ENCODE measurements at regions not wholly inside any gene's neighbourhood (a gene's known extent, or its start where the extent isn't known, plus 50 kb on each side); places are given as distances from the start of the nearest gene placed in this dataset.

DNA sequence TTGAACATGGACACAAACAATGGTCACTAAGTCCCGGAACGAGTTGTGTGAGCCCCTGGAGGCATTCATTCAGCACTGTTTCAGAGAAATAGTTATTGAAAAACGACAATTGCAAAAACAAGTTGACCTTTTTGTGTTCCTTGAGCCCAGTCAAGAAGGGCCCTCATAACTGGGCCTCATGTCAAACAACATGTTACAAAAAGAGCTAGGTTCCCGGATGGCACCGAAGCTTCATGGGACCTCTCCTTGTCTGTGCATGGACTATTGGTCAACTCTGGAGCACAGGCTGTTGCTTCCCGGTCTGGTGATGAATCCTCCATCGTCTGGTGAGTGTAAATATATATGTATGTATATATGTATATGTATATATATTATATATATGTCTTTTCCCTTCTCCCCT is 176.6 kb downstream of the ALG10 start:
- no peaks in the 10 kb centered on the region for H3K4me1 Mint-ChIP-seq
- DNase-seq (no peak), ATAC-seq (no peak)
- ChIA-PET POLR2A (no interaction called here), CTCF (no interaction called here)
- no peaks in the 10 kb centered on the region for H3K36me3 Mint-ChIP-seq (ENCODE audit: low read depth)
- no peak overlapping the region for H3K27ac Mint-ChIP-seq
- intact Hi-C loops (cut with DNase I, micrococcal nuclease) = no loop called here
- no peak overlapping the region for H3K4me3 Mint-ChIP-seq
- H3K27me3 Mint-ChIP-seq = peaks cover 5% of the 10 kb centered on the region
- no peaks in the 10 kb centered on the region for H3K9me3 Mint-ChIP-seq (ENCODE audit: low read depth)

DNA sequence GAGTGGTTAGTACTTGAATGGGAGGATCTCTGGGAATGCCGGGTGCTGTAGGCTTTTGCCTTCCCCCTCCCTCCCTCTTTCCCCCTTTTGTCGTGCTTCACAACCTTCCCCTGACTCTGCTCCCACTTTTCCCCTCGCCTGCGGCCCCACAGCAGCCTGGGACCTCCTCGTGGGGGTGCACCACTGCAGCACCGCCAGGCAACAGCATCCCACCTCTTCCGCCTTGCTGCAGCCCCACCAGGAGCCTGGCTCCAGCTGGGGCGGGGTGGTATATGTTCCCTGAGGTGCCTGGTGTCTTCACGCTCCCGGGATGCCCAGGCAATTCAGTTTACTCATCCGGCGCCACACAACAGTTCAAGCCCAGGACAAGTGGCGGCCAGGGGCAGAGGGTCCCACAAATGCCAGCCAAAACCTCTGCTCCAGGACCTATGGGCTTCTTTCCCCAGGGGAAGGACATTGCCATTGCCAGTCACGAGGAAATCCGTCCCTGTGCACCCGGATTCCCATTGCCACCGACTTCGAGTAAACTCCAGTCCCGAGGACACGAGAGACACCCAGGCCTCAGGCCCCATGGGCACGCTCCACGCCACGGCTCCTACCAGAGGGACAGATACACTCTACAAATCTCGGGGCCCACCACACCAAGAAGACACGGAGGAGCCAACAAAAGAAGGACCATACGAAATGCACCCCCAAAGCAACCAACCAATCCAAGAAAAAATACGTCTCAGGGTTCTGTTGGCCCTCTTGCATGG is 181.7 kb downstream of the ALG10 start:
- DNase-seq = no peak
- Mint-ChIP-seq H3K36me3 (ENCODE audit: low read depth) (no peaks in the 10 kb centered on the region), H3K4me3 (no peak overlapping the region), H3K9me3 (ENCODE audit: low read depth) (no peaks in the 10 kb centered on the region), H3K4me1 (no peaks in the 10 kb centered on the region), H3K27me3 (no peaks in the 10 kb centered on the region), H3K27ac (no peak overlapping the region)
- intact Hi-C loops (cut with DNase I, micrococcal nuclease) = no loop called here
- ChIA-PET CTCF (no interaction called here), POLR2A (no interaction called here)
- ATAC-seq = no peak

DNA sequence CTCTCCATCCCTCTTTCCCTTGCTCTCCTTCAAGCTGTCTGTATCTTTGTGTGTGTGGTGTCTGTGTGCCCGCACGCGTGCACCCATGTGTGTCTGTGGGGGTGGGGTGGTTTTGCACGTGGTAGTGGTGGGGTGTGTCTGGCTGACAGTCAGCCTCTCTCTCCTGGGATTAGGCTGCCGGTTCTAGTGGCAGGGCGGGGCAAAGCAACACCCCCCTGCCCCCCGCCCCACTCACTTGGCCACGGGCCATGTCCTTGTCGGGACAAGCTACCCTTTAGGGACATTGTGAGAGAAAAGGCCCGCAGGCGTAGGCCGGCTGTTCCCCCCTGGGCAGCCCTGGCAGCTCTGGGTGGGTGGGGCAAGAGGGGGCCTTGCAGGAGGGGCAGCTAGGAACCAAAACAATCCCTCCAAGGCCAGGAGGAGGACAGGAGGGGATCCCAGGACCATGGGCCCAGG is 182.6 kb downstream of the ALG10 start:
- DNase-seq (no peak), ATAC-seq (no peak)
- Mint-ChIP-seq H3K4me1 (no peaks in the 10 kb centered on the region), H3K4me3 (no peak overlapping the region), H3K27ac (no peak overlapping the region), H3K27me3 (no peaks in the 10 kb centered on the region), H3K36me3 (ENCODE audit: low read depth) (no peaks in the 10 kb centered on the region), H3K9me3 (ENCODE audit: low read depth) (no peaks in the 10 kb centered on the region)
- POLR2A ChIA-PET = no interaction called here
- intact Hi-C loops (cut with DNase I, micrococcal nuclease) = no loop called here
- CTCF ChIA-PET = no interaction called here

DNA sequence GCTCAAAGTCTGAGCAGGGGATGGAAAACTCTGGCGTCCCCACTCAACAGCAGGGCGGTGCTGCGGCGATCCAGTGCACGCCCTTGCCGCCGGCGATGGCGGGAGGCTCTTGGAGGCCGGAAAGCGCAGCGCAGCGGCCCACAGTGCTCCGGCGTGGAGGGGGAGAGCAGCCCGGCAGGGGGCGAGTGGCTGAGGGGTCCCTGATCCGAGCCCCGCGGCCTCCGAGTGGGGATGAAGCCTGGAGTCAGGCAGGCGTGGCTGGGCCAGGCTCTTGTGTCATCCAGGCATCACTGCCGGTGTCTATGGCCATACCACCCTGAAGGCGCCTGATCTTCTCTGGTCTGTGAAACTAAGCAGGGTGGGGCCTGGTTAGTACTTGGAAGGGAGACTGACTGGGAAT is 183.1 kb downstream of the ALG10 start:
- intact Hi-C loops (cut with DNase I, micrococcal nuclease) = no loop called here
- Mint-ChIP-seq H3K27me3 (no peaks in the 10 kb centered on the region), H3K27ac (no peak overlapping the region), H3K9me3 (ENCODE audit: low read depth) (no peaks in the 10 kb centered on the region), H3K4me1 (no peaks in the 10 kb centered on the region), H3K4me3 (no peak overlapping the region), H3K36me3 (ENCODE audit: low read depth) (no peaks in the 10 kb centered on the region)
- DNase-seq (no peak), ATAC-seq (no peak)
- CTCF ChIA-PET = no interaction called here
- POLR2A ChIA-PET = no interaction called here

DNA sequence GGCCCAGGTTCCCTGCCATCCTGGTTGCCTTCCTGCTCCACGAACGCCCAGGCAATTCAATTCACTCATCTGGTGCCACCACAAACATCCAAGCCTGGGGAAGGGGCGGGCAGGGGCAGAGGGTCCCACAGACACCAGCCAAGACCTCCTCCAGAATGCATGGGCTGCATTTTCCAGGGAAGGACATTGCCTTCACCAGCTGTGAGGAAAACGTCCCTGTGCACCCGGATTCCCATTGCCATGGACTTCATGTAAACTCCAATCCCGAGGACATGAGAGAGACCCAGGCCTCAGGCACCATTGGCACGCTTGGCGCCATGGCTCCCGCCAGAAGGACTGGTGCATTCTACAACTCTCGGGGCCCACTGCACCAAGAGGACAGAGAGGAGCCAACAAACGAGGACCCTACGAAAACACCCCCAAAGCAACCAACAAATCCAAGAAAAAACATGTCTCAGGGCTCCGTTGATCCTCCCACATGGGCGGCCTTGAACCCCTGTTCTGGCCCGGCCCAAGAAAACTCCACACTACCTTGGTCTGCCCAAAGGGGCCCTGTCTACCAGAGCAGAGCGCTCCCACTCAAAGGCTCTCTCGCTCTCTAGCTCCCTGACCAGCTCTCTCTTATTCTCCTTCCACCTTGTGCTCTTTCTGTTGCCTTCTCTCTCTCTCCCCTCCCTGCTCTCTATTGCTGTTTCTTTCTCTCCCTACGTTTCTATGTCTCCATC is 183.9 kb downstream of the ALG10 start:
- no peak for DNase-seq
- H3K4me3 Mint-ChIP-seq = no peak overlapping the region
- intact Hi-C loops (cut with DNase I, micrococcal nuclease) = no loop called here
- no peaks in the 10 kb centered on the region for H3K4me1 Mint-ChIP-seq
- no peaks in the 10 kb centered on the region for H3K27me3 Mint-ChIP-seq
- no peak for ATAC-seq
- H3K27ac Mint-ChIP-seq = no peak overlapping the region
- no peaks in the 10 kb centered on the region for H3K9me3 Mint-ChIP-seq (ENCODE audit: low read depth)
- peaks cover 3% of the 10 kb centered on the region for H3K36me3 Mint-ChIP-seq (ENCODE audit: low read depth)
- POLR2A ChIA-PET = no interaction called here
- CTCF ChIA-PET = no interaction called here

DNA sequence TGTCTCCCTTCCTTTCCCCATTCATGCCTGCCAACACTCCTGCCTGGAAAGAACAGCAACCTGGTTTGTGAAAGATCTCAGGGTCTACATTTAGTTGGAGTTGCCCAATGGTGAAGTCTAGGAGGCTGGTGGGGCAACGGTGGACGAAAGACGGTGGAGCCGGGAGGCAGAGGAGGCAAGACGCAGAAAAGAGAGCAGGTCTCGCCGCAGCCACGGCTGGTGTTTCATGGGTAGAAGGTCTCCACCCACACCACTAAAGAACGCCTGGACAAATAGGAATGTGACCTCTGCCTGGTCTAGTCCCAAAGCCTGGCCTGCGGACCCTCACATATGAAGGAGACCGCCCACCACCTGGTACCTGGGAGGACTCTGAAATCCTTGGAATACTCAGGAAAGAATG is 185.6 kb downstream of the ALG10 start:
- no peak overlapping the region for H3K4me3 Mint-ChIP-seq

DNA sequence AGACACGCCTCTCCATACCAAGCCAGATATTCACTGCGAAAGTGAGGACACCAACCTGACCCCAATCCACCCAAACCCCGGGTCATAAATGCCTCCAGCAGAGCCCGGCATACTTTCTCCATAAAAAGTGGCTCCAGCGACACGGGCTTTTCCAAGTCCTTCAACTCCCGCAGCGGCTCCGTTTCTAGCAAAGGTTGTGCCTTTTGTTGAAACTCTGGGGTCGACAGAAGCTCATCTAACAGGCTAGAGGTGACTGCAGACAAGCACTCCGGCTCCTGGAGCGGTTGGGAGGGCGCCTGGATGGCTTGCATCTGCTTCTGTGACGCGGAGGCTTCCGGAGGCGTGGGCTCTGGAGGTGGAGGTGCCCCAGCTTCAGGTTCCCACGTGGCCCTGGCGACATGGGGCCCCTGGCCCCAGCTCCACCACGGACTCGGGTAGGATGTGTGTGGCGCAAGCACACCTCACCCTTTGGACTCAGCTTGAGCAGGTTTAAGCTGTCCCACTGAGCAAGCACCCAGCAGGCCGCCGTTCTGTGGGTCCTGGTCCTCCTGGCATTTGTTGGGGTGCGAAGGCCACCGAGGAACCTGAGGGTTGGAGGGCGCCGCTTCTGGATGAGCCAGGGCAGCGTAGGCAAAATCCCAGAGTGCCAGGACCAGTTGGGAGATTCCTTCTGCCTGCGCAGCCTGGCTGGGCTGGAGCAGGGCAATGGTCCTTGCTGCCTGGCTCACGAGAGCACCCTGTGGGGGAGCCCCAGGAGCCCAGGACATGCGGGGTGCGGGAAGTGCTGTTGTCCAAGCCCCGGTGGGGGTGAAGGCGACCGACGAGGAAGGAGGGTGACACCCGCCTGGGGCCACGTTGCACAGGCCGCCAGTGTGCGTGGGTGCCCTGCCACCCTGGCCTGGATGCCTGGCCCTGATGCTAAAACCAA is 186.3 kb downstream of the ALG10 start:
- no peak for DNase-seq
- no peak overlapping the region for H3K27ac Mint-ChIP-seq
- no peaks in the 10 kb centered on the region for H3K9me3 Mint-ChIP-seq (ENCODE audit: low read depth)
- POLR2A ChIA-PET = no interaction called here
- no peaks in the 10 kb centered on the region for H3K4me1 Mint-ChIP-seq
- H3K36me3 Mint-ChIP-seq (ENCODE audit: low read depth) = peaks cover 3% of the 10 kb centered on the region
- no peaks in the 10 kb centered on the region for H3K27me3 Mint-ChIP-seq
- no peak overlapping the region for H3K4me3 Mint-ChIP-seq
- intact Hi-C loops (cut with DNase I, micrococcal nuclease) = no loop called here
- CTCF ChIA-PET = no interaction called here
- no peak for ATAC-seq

More for the DNA sequence above, 185.6 kb downstream of the ALG10 start:
- ChIA-PET CTCF (no interaction called here), POLR2A (no interaction called here)
- no peaks in the 10 kb centered on the region for H3K4me1 Mint-ChIP-seq
- peaks cover 3% of the 10 kb centered on the region for H3K36me3 Mint-ChIP-seq (ENCODE audit: low read depth)
- H3K9me3 Mint-ChIP-seq (ENCODE audit: low read depth) = no peaks in the 10 kb centered on the region
- ATAC-seq (no peak), DNase-seq (no peak)
- intact Hi-C loops (cut with DNase I, micrococcal nuclease) = no loop called here
- no peak overlapping the region for H3K27ac Mint-ChIP-seq
- no peaks in the 10 kb centered on the region for H3K27me3 Mint-ChIP-seq

DNA sequence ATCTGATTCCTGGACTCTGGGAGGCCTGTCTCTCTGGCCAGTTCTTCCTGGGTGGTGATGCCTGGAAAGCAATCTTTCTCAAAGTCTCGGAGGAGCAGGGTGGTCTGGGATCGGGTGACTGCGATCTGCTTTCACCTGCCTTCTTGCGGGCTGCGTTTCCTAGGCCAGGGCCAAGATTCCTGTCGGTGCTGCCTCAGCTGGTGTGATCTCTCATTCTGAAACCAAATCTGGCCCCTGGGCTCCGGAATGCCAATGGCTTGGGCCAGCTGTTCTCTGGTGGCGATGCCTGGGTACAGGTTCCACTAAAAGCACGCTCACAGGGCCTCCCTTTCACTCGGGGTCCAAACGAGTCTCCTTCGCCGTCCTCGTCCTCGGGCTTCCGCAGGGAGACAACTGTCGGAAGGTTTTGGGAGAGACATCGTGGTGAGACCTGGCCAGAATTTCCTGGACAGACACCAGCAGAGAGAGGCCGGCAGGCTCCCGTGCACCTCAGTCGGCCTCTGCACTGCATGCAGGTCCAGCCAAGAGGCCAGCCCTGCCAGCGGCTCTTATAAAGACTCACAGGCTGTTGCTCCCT is 187.1 kb downstream of the ALG10 start:
- DNase-seq = no peak
- intact Hi-C loops (cut with DNase I, micrococcal nuclease) = no loop called here
- ChIA-PET POLR2A (no interaction called here), CTCF (no interaction called here)
- H3K9me3 Mint-ChIP-seq (ENCODE audit: low read depth) = no peaks in the 10 kb centered on the region
- H3K27ac Mint-ChIP-seq = no peak overlapping the region
- H3K27me3 Mint-ChIP-seq = no peaks in the 10 kb centered on the region
- H3K4me1 Mint-ChIP-seq = no peaks in the 10 kb centered on the region
- no peak for ATAC-seq
- no peak overlapping the region for H3K4me3 Mint-ChIP-seq
- H3K36me3 Mint-ChIP-seq (ENCODE audit: low read depth) = peaks cover 3% of the 10 kb centered on the region

DNA sequence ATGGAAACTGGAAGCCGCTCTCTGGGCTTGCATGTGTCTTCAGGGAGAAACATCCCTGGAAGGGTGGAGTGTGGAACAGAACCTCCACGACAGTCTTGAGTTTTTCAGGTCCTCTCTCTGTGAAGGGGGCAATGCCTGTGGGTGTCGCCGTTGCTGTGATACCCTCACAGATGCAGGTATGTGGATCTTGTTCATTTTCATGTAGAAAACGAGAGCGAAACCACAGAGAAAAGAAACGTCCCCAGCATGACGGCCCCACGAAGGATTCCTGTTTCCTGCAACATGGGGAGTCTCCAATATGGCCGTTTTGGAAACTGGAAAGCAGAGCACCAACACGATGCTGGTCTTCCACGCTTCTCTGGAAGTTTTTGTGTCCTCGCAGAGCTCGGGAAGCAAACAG is 187.9 kb downstream of the ALG10 start:
- POLR2A ChIA-PET = no interaction called here
- H3K4me1 Mint-ChIP-seq = no peaks in the 10 kb centered on the region
- H3K27me3 Mint-ChIP-seq = no peaks in the 10 kb centered on the region
- DNase-seq (no peak), ATAC-seq (no peak)
- intact Hi-C loops (cut with DNase I, micrococcal nuclease) = loop anchor here in 1 of 2 experiments (10.0 kb wide), 1 partner anchor 415 kb away; no protein-coding TSS in a partner anchor
- no peak overlapping the region for H3K27ac Mint-ChIP-seq
- peaks cover 3% of the 10 kb centered on the region for H3K36me3 Mint-ChIP-seq (ENCODE audit: low read depth)
- H3K9me3 Mint-ChIP-seq (ENCODE audit: low read depth) = no peaks in the 10 kb centered on the region
- CTCF ChIA-PET = no interaction called here
- no peak overlapping the region for H3K4me3 Mint-ChIP-seq

DNA sequence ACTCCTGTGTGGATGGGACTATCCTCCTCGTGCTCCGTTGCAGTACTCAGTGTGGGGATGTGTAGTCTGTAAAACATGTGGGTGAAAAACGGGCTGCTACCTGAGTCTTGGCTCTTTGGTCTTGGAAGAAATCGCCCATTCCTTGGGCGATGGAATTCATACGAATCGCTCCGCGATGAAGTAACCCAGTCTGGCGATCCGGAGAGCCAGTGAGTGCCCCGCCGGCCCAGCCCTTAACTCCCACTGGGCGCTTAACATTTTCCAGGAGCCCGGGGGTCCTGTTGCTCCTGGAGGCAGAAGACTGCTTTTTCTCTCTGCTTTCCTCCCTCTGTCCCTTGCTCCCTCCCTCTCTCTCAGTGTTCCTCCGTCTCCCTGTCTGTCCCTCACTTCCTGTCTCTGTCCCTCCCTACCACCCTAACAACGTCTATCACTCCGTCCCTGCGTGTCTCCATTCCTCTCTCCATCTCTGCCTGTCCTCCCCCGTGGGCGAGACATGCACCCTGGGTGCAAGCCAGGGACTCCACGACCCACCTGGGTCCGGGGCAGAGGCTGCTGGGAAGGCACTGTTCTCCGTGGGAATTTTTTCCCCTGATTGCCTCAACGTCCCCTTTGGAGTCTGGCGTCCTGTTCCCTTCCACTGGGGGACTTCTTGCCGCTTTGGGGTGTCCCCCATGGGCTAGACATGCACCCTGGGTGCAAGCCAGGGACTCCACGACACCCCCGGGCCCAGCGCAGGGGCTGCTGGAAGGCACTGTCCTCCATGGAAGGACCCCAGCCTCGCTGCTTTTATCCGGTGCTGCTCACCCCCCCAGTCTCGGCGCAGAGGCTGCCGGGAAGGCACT is 188.6 kb downstream of the ALG10 start:
- intact Hi-C loops (cut with DNase I, micrococcal nuclease) = loop anchor here in 1 of 2 experiments (10.0 kb wide), 1 partner anchor 414 kb away; no protein-coding TSS in a partner anchor
- ATAC-seq (no peak), DNase-seq (no peak)
- H3K27ac Mint-ChIP-seq = no peak overlapping the region
- no peaks in the 10 kb centered on the region for H3K9me3 Mint-ChIP-seq (ENCODE audit: low read depth)
- CTCF ChIA-PET = no interaction called here
- no peaks in the 10 kb centered on the region for H3K27me3 Mint-ChIP-seq
- H3K36me3 Mint-ChIP-seq (ENCODE audit: low read depth) = peaks cover 3% of the 10 kb centered on the region
- H3K4me3 Mint-ChIP-seq = no peak overlapping the region
- H3K4me1 Mint-ChIP-seq = no peaks in the 10 kb centered on the region
- POLR2A ChIA-PET = no interaction called here

DNA sequence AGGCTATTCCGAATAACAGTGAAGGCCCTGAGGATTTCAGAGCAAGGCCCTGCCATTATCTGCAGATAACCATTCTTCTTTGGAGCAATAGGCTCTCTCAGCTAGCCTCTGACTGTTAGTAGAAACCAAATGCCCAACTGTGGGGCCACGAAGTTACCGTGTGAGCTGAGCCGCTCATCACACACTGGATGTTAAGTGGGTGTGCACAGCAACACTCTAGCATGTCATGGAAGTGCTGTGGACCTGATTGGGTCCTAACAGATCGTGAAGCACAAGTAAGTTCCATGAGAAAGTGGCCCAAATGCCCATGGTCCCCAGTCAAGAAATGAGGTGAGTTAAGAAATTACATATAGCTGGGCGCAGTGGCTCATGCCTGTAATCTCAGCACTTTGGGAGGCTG is 190.4 kb downstream of the ALG10 start:
- no peak overlapping the region for H3K27ac Mint-ChIP-seq
- H3K4me1 Mint-ChIP-seq = no peaks in the 10 kb centered on the region
- H3K9me3 Mint-ChIP-seq (ENCODE audit: low read depth) = no peaks in the 10 kb centered on the region
- ATAC-seq (no peak), DNase-seq (no peak)
- ChIA-PET CTCF (no interaction called here), POLR2A (interaction anchor here (0.6 kb wide), 1 partner anchor 14 kb away, joined by 3 read pairs; no protein-coding TSS in a partner anchor)
- H3K36me3 Mint-ChIP-seq (ENCODE audit: low read depth) = peaks cover 3% of the 10 kb centered on the region
- intact Hi-C loops (cut with DNase I, micrococcal nuclease) = loop anchor here in 1 of 2 experiments (10.0 kb wide), 1 partner anchor 412 kb away; no protein-coding TSS in a partner anchor
- H3K4me3 Mint-ChIP-seq = no peak overlapping the region
- H3K27me3 Mint-ChIP-seq = no peaks in the 10 kb centered on the region
